Mesothelial cell of epicardium (in vitro differentiated cells): ENCODE measurements at regions not wholly inside any gene's neighbourhood (a gene's known extent, or its start where the extent isn't known, plus 50 kb on each side); places are given as distances from the start of the nearest gene placed in this dataset.

Source experiments
- DNase-seq, 2 experiments: peaks; one replicate each; pipeline ENCODE4 v3.0.0; 2021; ENCODE audit warnings: low spot score in 2 of 2; ENCODE audit not compliant: unreplicated experiment in 2 of 2
- H3K27ac Mint-ChIP-seq: 2 replicates; pipeline ENCODE4 v1.8.0; 2021; ENCODE audit warnings: mixed read lengths
- H3K27me3 Mint-ChIP-seq: 2 replicates; pipeline ENCODE4 v1.8.0; 2021; ENCODE audit warnings: low read depth, mixed read lengths
- H3K36me3 Mint-ChIP-seq: 2 replicates; pipeline ENCODE4 v1.8.0; 2021; ENCODE audit warnings: mixed read lengths
- H3K4me1 Mint-ChIP-seq: 2 replicates; pipeline ENCODE4 v1.8.0; 2021; ENCODE audit warnings: mixed read lengths
- H3K4me3 Mint-ChIP-seq: 2 replicates; pipeline ENCODE4 v1.8.0; 2021; ENCODE audit warnings: mild to moderate bottlenecking, moderate library complexity, mixed read lengths
- H3K9me3 Mint-ChIP-seq: 2 replicates; pipeline ENCODE4 v1.8.0; 2021; ENCODE audit warnings: mixed read lengths
- TF ChIP-seq, protein P1 (sequence below): fragments of 200-600 bp; sonication (generic); IDR thresholded peaks from one replicate; pipeline ENCODE4 v1.5.0; 2021; ENCODE audit warnings: antibody characterized with exemption; ENCODE audit not compliant: unreplicated experiment

DNA sequence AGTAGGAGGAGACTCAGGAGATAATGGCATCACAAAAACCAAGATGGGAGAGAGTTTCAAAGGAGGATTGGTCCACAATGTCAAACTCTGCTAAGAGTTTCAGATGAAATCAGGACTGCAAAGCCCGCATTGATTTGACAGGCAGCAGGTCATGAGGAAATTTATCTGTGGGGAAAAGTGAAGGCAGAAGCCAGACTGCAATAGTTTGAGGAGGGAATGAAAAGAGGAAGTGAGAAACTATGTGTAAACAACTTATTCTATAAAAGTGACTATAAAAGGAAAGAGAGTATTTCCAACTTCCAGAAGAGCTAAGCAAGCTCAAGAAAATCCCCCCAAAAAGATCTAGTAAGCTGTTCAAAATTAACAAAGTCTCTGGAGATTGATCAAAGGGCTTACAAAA, 66.3 kb upstream of the DGKK start:
- Mint-ChIP-seq H3K4me3 (no peak overlapping the region), H3K27ac (no peak overlapping the region), H3K27me3 (no peaks in the 10 kb centered on the region), H3K4me1 (no peaks in the 10 kb centered on the region), H3K9me3 (peaks cover 65% of the 10 kb centered on the region), H3K36me3 (peaks cover 4% of the 10 kb centered on the region)
- DNase-seq, result no peak
- TF ChIP-seq, protein P1, sequence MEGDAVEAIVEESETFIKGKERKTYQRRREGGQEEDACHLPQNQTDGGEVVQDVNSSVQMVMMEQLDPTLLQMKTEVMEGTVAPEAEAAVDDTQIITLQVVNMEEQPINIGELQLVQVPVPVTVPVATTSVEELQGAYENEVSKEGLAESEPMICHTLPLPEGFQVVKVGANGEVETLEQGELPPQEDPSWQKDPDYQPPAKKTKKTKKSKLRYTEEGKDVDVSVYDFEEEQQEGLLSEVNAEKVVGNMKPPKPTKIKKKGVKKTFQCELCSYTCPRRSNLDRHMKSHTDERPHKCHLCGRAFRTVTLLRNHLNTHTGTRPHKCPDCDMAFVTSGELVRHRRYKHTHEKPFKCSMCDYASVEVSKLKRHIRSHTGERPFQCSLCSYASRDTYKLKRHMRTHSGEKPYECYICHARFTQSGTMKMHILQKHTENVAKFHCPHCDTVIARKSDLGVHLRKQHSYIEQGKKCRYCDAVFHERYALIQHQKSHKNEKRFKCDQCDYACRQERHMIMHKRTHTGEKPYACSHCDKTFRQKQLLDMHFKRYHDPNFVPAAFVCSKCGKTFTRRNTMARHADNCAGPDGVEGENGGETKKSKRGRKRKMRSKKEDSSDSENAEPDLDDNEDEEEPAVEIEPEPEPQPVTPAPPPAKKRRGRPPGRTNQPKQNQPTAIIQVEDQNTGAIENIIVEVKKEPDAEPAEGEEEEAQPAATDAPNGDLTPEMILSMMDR, result no peak
